Stimulated activated naive CD8-positive, alpha-beta T cell treated with anti-CD3 and anti-CD28 coated beads, Interleukin-15, Interleukin-2, amounts not matched to agents 100 U/mL and 50 U/mL, for 24 hours (primary cell): ENCODE measurements at regions not wholly inside any gene's neighbourhood (a gene's known extent, or its start where the extent isn't known, plus 50 kb on each side); places are given as distances from the start of the nearest gene placed in this dataset.

Source experiments
- ATAC-seq: fragments of 150-1000 bp; cut with Tn5 transposase; one replicate; pipeline ENCODE4 v1.10.0; 2021
- DNase-seq: peaks from one replicate; pipeline ENCODE4 v3.0.0; 2021

DNA sequence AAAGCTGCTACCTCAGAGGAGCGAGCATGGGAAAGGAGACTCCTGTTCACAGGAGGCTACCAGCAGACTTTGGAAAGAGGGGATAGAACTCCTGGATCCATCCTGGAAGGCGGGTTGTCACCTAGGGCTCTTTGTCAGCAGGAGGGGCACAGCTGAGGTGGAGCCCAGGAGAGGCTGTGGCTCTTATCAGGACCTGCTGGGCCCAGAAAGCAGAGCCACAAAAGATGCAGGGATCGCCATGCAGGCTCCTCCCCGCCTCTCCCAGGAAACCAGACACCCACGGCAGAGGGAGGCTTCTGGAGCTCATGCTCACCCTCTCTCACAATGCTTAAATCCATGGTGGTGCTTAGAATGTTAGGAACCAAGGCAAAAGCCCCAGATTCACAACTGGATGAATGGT is 994.2 kb downstream of the UQCRFS1 start:
- ATAC-seq (no peak), DNase-seq (no peak)

- ATAC-seq (no peak), DNase-seq (no peak)
Measured at GRCh38 chr19:28217022-28217421, 995.9 kb downstream of the UQCRFS1 start.

- ATAC-seq (no peak), DNase-seq (no peak)
Measured at GRCh38 chr19:28213470-28214082, 999.4 kb downstream of the UQCRFS1 start.

DNA sequence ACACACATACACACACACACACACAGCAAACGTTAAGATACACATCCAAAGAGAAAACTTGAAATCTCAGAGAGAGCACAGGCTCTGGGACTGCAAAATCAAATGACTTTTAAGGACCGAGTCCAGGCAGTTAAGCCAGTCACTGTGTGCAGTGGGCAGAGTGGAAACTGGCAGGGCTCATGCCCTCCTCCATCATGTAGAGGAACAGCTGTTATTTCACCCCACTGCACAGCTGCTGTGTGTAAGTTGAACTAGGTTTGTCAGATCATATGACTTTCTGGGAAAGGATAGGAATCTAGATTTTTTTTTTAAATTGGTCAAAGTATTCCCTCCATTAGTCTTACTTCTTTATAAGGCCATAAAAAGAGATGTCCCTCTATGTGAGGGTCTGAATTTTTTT is 1002.1 kb downstream of the UQCRFS1 start:
- ATAC-seq = no peak

DNA sequence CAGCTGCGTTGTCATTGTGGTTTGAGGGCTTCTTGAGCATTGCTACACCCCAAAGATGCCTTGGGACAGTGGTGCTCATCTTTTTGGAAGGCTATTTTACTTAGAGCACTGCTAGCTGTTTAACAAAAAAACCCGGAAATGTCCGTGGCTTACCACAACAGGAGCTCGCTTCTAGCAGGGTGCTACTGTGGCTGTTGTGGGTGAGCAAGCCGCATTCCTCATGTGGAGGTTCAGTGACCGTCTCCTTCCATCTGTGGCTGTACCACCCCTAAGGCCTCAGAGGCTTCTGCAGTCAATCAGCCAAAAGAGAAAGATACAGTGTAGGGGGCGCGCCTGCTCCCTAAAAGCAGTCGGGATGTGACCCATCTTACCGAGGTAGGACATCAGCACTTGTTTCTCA is 1004.2 kb downstream of the UQCRFS1 start:
- no peak for ATAC-seq

More for the DNA sequence above, 1002.1 kb downstream of the UQCRFS1 start:
- DNase-seq = no peak

GRCh38 chr19:28207244-28207643 is 1005.7 kb downstream of the UQCRFS1 start:
- ATAC-seq = no peak

More for the DNA sequence above, 1004.2 kb downstream of the UQCRFS1 start:
- DNase-seq = no peak

DNA sequence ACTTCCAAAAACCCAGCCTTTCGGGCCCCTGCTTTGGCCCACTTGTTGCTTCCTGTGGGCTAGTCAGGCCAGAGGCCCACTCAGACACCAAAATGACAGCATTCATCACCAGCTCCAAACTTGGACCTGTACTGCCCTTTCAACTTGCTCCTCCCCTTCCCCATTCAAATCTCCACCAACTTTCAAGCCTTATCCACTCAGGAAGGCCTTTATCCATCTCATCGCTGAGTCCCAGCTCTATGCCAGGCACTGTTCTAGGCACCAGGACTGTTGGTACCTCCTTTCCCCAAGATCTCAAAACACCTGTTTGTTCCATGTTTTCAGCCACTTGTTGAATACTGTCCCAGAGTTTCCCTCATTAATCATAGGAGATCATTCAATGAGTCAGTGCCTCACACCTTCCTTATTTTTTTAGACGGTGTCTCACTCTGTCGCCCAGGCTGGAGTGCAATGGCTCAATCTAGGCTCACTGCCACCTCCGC is 1011.4 kb downstream of the UQCRFS1 start:
- DNase-seq = no peak
- no peak for ATAC-seq

More at GRCh38 chr19:28207244-28207643, 1005.7 kb downstream of the UQCRFS1 start:
- no peak for DNase-seq

- ATAC-seq (no peak), DNase-seq (no peak)
Measured at GRCh38 chr19:28199323-28199722, 1013.6 kb downstream of the UQCRFS1 start.

DNA sequence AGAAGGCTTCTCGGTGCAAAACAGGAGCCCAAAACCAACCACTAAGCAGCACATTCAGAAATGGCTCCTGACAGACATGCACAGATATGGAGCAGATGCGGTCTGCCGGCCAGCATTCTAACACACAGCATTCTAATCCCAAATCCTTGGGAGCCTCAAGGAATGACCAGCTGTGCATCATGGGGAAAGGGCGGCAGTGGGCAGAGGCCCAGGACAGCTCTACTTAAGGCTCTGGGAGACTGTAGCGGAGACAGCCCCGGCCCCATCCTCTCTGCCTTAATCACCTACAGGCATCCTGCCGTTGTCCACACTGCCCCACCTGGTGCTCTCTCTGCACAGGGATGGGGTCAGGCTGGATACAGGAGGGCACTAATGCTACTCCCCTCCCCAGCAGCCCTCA is 1016.0 kb downstream of the UQCRFS1 start:
- ATAC-seq = no peak
- DNase-seq = no peak

DNA sequence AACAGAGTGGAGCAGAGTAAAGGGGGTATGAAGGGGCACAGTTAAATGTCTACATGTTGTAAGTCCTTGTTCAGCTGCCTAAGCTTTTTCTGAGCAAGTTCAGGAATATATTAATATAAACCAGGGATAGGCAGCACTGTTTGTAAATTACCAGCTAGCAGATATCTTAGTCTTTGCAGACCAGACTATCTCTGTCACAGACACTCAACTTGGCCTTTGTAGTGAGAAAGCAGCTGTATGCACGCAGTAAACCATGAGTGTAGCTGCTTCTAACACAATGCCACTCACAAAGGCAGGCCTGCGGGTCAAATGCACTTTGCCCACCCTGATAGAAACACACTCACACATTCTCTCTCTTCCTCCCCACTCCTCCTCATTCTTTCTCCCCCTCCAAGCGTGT is 1016.9 kb downstream of the UQCRFS1 start:
- ATAC-seq (no peak), DNase-seq (no peak)

- DNase-seq = no peak
- no peak for ATAC-seq
Measured at GRCh38 chr19:28185646-28186045, 1027.3 kb downstream of the UQCRFS1 start.

DNA sequence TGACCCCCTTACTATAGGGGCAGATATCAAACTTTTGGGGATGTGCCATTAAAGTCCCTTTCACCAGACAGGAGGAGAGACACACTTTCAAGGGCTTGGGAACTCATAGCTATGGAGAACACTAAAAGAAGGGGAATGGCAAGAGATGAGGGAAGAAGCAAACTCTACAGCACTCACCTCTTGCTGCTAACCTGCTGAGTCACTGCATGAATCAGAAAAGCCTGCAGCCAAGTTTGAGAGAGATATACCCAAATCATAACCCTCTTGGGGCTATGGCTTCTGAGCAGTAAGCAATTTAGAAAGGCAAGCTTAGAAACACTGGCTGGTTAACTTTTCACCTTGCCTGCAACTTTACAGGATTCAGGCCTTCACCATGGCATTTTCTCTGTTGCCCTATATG is 1028.0 kb downstream of the UQCRFS1 start:
- no peak for DNase-seq

GRCh38 chr19:28176193-28176592 is 1036.8 kb downstream of the UQCRFS1 start:
- ATAC-seq = no peak

More for the DNA sequence above, 1028.0 kb downstream of the UQCRFS1 start:
- no peak for ATAC-seq

GRCh38 chr19:28171983-28172382 is 1041.0 kb downstream of the UQCRFS1 start:
- ATAC-seq (no peak), DNase-seq (no peak)

More at GRCh38 chr19:28176193-28176592, 1036.8 kb downstream of the UQCRFS1 start:
- DNase-seq = no peak

- DNase-seq (no peak), ATAC-seq (no peak)
Measured at GRCh38 chr19:28170066-28170465, 1042.9 kb downstream of the UQCRFS1 start.

- DNase-seq (no peak), ATAC-seq (no peak)
Measured at GRCh38 chr19:28169168-28169887, 1043.6 kb downstream of the UQCRFS1 start.

DNA sequence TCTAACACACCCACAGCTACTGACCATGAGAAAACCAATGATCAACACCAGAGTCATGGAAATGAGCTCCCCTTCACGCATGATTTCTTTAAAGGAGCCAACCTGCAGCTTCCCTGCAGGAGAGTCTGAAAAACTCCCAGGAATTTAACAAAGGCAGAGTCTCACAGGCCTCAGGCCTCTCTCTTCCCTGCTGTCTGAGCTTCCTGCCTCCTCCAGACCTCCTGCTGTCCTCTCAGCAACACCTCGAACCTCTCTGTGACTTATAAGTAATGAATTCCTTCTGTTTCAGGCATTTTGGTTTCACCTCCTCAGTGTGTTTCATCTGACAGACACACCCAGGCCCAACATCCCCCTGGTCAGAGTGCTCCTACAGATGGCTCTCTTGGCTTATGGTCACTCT is 1044.4 kb downstream of the UQCRFS1 start:
- no peak for ATAC-seq
- DNase-seq = no peak

- ATAC-seq = no peak
Measured at GRCh38 chr19:28166025-28166424, 1046.9 kb downstream of the UQCRFS1 start.

DNA sequence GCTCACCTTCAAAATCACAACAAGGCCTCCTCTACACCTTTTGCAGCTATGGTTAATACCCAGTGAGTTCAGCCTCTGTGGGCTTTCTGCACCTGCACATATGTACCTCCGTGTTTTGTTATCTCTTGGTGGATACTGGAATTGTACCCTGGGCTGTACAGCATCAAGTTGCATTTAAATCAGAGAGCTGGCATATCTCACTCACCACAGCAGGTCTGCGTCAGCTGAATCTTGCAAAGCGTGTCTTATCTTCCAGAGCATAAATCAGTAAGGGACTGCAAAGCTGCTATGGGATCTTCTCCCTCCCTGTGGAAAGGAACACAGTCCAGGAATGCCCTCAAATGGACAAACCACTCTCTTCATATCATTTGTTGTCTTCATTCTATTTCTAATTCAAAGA is 1048.7 kb downstream of the UQCRFS1 start:
- DNase-seq (no peak), ATAC-seq (no peak)

More at GRCh38 chr19:28166025-28166424, 1046.9 kb downstream of the UQCRFS1 start:
- DNase-seq = no peak

- DNase-seq (no peak), ATAC-seq (no peak)
Measured at GRCh38 chr19:28159065-28159464, 1053.9 kb downstream of the UQCRFS1 start.

DNA sequence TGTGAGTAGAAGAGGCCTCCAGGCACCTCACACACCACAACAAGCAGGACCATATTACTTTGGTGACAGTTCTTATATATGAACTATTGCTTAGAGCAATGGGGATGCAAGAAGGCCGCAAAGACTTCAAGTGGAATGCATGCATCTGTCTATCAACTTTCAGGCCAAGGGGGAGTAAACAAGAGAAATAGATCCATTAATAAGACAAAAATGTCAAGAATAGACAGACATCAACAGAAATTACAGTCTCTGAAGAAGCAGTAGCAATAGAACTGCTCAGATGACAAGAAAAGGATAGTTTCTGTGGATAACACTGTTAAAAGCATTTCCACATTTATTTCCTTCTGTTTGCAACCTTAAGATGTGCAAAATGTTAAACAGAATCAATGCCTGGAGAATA is 1057.7 kb downstream of the UQCRFS1 start:
- ATAC-seq (no peak), DNase-seq (no peak)

GRCh38 chr19:28154077-28154476 is 1058.9 kb downstream of the UQCRFS1 start:
- DNase-seq = no peak
- no peak for ATAC-seq

GRCh38 chr19:28153123-28153522 is 1059.8 kb downstream of the UQCRFS1 start:
- ATAC-seq = no peak
- DNase-seq = no peak

DNA sequence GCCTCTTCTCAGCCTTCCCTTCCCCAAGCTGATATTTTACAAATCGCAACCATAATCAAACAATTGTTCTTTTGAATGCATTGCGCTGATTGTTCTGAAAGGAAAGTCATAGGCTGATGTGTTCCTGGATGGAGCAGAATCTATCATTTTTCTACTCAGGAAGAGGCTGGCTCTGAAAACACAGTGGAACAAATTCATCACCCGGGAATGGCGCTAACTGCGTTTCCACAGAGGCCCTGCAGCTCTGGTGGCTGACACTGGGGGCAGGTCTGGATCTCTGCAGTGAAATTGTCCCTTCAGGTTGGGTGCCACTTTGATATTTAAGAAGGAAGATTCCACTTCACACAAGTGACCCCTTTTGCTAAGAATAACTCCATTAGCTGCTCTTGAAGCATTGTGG is 1060.8 kb downstream of the UQCRFS1 start:
- ATAC-seq (no peak), DNase-seq (no peak)
